ENCODE measurements at regions not wholly inside any gene's neighbourhood (a gene's known extent, or its start where the extent isn't known, plus 50 kb on each side); places are given as distances from the start of the nearest gene placed in this dataset.

- no peak for DNase-seq (ENCODE audit: low spot score)
Observed at GRCh38 chr18:77658751-77659448, 409.3 kb downstream of the GALR1 start.

- DNase-seq (ENCODE audit: low spot score) = no peak
Observed at GRCh38 chr18:77666613-77667012, 417.0 kb downstream of the GALR1 start.

- no peak for DNase-seq (ENCODE audit: low spot score)
Observed at GRCh38 chr18:77668219-77668618, 418.6 kb downstream of the GALR1 start.

GRCh38 chr18:77669331-77669730, 419.7 kb downstream of the GALR1 start:
- DNase-seq (ENCODE audit: low spot score) = no peak

GRCh38 chr18:77671456-77672167, 422.0 kb downstream of the GALR1 start:
- DNase-seq (ENCODE audit: low spot score) = no peak

- DNase-seq (ENCODE audit: low spot score) = no peak
Observed at GRCh38 chr18:77676910-77677309, 427.3 kb downstream of the GALR1 start.

- DNase-seq (ENCODE audit: low spot score) = no peak
Observed at GRCh38 chr18:77677536-77677935, 427.9 kb downstream of the GALR1 start.

- DNase-seq (ENCODE audit: low spot score) = no peak
Observed at GRCh38 chr18:77679869-77680268, 430.2 kb downstream of the GALR1 start.

GRCh38 chr18:77700051-77700450, 450.4 kb downstream of the GALR1 start:
- DNase-seq (ENCODE audit: low spot score) = no peak

GRCh38 chr18:77701977-77702376, 452.3 kb downstream of the GALR1 start:
- DNase-seq (ENCODE audit: low spot score) = no peak

GRCh38 chr18:77702686-77703085, 453.0 kb downstream of the GALR1 start:
- no peak for DNase-seq (ENCODE audit: low spot score)

- no peak for DNase-seq (ENCODE audit: low spot score)
Observed at GRCh38 chr18:77705301-77705700, 455.7 kb downstream of the GALR1 start.

GRCh38 chr18:77708826-77709506, 459.3 kb downstream of the GALR1 start:
- no peak for DNase-seq (ENCODE audit: low spot score)

- DNase-seq (ENCODE audit: low spot score) = no peak
Observed at GRCh38 chr18:77711096-77711495, 461.4 kb downstream of the GALR1 start.

- no peak for DNase-seq (ENCODE audit: low spot score)
Observed at GRCh38 chr18:77714716-77715115, 465.1 kb downstream of the GALR1 start.

- DNase-seq (ENCODE audit: low spot score) = no peak
Observed at GRCh38 chr18:77716282-77716681, 466.6 kb downstream of the GALR1 start.

- no peak for DNase-seq (ENCODE audit: low spot score)
Observed at GRCh38 chr18:77733292-77733903, 483.8 kb downstream of the GALR1 start.

GRCh38 chr18:77736842-77737241, 487.2 kb downstream of the GALR1 start:
- DNase-seq (ENCODE audit: low spot score) = no peak

GRCh38 chr18:77737405-77737804, 487.8 kb downstream of the GALR1 start:
- no peak for DNase-seq (ENCODE audit: low spot score)

GRCh38 chr18:77749089-77749488, 499.4 kb downstream of the GALR1 start:
- no peak for DNase-seq (ENCODE audit: low spot score)

GRCh38 chr18:77750006-77750405, 500.4 kb downstream of the GALR1 start:
- no peak for DNase-seq (ENCODE audit: low spot score)

GRCh38 chr18:77754475-77755044, 504.9 kb downstream of the GALR1 start:
- no peak for DNase-seq (ENCODE audit: low spot score)
